ENCODE measurements at regions not wholly inside any gene's neighbourhood (a gene's known extent, or its start where the extent isn't known, plus 50 kb on each side); places are given as distances from the start of the nearest gene placed in this dataset.

- no peak for DNase-seq (ENCODE audit: low read depth)
- no peak for TF ChIP-seq CTCF (IDR thresholded peaks at IDR 0.05; ENCODE audit: control insufficient read depth, insufficient read depth, low read depth, low read length, missing control alignments)
- H3K4me3 ChIP-seq (ENCODE audit: control insufficient read depth, low read depth, low read length), result no peak overlapping the region
These were observed 448.0 kb upstream of the SPRED2 start for GRCh38 chr2:65880436-65880835.

GRCh38 chr2:65878011-65878340 is 445.6 kb upstream of the SPRED2 start:
- no peak for DNase-seq (ENCODE audit: low read depth)

GRCh38 chr2:65877331-65878010 is 445.1 kb upstream of the SPRED2 start:
- no peak for TF ChIP-seq CTCF (IDR thresholded peaks at IDR 0.05; ENCODE audit: control insufficient read depth, insufficient read depth, low read depth, low read length, missing control alignments)
- DNase-seq (ENCODE audit: low read depth), result peak; percentile 5
- no peak overlapping the region for H3K4me3 ChIP-seq (ENCODE audit: control insufficient read depth, low read depth, low read length)

More at GRCh38 chr2:65878011-65878340, 445.6 kb upstream of the SPRED2 start:
- TF ChIP-seq CTCF (IDR thresholded peaks at IDR 0.05; ENCODE audit: control insufficient read depth, insufficient read depth, low read depth, low read length, missing control alignments), result no peak
- no peak overlapping the region for H3K4me3 ChIP-seq (ENCODE audit: control insufficient read depth, low read depth, low read length)

GRCh38 chr2:65876114-65876513 is 443.7 kb upstream of the SPRED2 start:
- no peak for TF ChIP-seq CTCF (IDR thresholded peaks at IDR 0.05; ENCODE audit: control insufficient read depth, insufficient read depth, low read depth, low read length, missing control alignments)

GRCh38 chr2:65870826-65871225 is 438.4 kb upstream of the SPRED2 start:
- no peak for TF ChIP-seq CTCF (IDR thresholded peaks at IDR 0.05; ENCODE audit: control insufficient read depth, insufficient read depth, low read depth, low read length, missing control alignments)
- DNase-seq (ENCODE audit: low read depth), result no peak
- no peak overlapping the region for H3K4me3 ChIP-seq (ENCODE audit: control insufficient read depth, low read depth, low read length)

More at GRCh38 chr2:65876114-65876513, 443.7 kb upstream of the SPRED2 start:
- H3K4me3 ChIP-seq (ENCODE audit: control insufficient read depth, low read depth, low read length), result no peak overlapping the region
- DNase-seq (ENCODE audit: low read depth), result no peak

GRCh38 chr2:65869296-65869695 is 436.9 kb upstream of the SPRED2 start:
- no peak for DNase-seq (ENCODE audit: low read depth)
- no peak for TF ChIP-seq CTCF (IDR thresholded peaks at IDR 0.05; ENCODE audit: control insufficient read depth, insufficient read depth, low read depth, low read length, missing control alignments)
- no peak overlapping the region for H3K4me3 ChIP-seq (ENCODE audit: control insufficient read depth, low read depth, low read length)
